Epithelial cell of esophagus (primary cell): ENCODE measurements at regions not wholly inside any gene's neighbourhood (a gene's known extent, or its start where the extent isn't known, plus 50 kb on each side); places are given as distances from the start of the nearest gene placed in this dataset.

ENCODE experiments used
- DNase-seq: peaks from one replicate; pipeline ENCODE4 v3.0.0; 2010; ENCODE audit warnings: low read depth
- H3K4me3 ChIP-seq: 2 replicates; pipeline ENCODE4 v1.5.1; 2011; ENCODE audit warnings: mild to moderate bottlenecking, low read length, control low read depth
- TF ChIP-seq, protein P1 (sequence below): IDR thresholded peaks from 2 replicates; pipeline ENCODE4 v1.5.1; 2011; ENCODE audit warnings: low read depth, mild to moderate bottlenecking, low read length, control low read depth, inconsistent platforms; ENCODE audit not compliant: insufficient read depth; ENCODE audit errors: missing control alignments

DNA sequence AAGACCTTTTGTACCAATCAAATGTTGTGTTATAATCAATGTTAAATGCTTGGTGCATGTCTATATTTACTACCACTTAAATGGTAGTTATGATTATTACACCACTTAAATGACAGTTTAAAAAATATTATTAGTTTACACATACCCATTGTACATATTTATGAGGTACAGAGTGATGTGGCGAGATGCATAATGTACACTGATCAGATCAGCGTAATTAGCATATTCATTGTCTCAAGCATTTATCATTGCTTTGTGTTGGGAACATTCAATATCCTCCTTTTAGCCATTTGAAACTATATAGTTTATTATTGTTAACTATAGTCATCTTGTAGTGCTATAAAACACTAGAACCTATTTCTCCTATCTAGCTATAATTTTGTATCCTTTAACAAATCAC, 434.4 kb upstream of the ACTBL2 start:
- H3K4me3 ChIP-seq, result no peak overlapping the region
- no peak for DNase-seq
- TF ChIP-seq, protein P1, sequence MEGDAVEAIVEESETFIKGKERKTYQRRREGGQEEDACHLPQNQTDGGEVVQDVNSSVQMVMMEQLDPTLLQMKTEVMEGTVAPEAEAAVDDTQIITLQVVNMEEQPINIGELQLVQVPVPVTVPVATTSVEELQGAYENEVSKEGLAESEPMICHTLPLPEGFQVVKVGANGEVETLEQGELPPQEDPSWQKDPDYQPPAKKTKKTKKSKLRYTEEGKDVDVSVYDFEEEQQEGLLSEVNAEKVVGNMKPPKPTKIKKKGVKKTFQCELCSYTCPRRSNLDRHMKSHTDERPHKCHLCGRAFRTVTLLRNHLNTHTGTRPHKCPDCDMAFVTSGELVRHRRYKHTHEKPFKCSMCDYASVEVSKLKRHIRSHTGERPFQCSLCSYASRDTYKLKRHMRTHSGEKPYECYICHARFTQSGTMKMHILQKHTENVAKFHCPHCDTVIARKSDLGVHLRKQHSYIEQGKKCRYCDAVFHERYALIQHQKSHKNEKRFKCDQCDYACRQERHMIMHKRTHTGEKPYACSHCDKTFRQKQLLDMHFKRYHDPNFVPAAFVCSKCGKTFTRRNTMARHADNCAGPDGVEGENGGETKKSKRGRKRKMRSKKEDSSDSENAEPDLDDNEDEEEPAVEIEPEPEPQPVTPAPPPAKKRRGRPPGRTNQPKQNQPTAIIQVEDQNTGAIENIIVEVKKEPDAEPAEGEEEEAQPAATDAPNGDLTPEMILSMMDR, result no peak

DNA sequence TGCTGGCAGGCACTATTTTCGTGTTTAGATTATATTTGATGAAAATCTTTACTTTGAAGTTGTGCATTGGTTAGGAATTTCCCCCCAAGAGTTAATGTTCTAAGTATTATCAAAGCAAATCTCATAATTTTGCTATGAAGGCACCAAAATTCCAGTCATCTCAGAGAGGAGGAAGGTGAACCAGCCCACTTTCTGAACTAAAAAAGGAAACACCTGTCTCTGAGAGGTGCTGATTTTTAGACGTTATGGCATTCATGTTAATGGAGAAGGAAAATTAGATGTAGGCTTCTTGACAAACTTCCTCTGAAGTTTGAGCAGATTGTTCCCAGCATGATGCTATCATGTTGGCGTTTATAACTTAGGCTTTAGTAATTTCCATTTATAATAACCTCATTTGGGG, 432.9 kb upstream of the ACTBL2 start:
- no peak overlapping the region for H3K4me3 ChIP-seq
- no peak for DNase-seq
- TF ChIP-seq, protein P1, result no peak

DNA sequence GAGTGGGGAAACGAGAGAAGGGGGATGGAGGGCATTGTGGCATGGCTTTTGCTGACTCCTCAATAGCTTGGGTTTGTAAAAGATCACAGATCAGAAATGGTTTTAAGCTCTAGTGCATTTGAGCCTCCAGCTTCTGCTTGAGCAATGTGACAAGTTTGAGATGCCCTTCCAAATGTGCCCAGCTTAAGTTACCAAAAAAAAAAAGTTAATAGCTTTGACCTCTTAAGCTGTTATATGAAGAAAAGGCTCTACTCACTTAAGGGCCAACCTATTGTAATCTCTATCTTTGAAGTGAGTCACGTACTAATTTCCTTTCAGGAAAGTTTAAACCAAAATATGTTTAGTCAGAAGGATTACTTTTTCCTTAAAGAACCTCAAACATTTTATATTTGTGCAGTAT, 428.8 kb upstream of the ACTBL2 start:
- H3K4me3 ChIP-seq, result no peak overlapping the region
- TF ChIP-seq, protein P1, result no peak
- DNase-seq, result no peak

DNA sequence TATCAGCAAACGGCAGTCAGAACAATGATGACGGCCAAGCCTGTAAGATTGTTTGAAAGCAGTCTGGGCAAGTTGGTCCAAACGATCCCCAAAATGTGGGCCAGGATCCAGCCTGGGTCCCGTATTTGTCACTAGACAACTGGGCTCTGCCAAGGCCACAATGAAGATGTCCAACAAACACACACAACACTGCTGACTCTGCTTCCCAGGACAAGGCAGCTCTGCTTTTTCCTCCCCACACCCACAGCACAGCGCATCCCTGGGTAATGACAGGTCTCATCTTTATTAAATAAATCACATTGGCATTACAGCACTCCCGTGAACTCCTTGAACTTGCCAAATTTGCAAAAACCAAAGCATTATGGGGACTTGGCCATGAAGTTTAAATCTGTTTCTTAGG, 424.1 kb upstream of the ACTBL2 start:
- DNase-seq, result no peak

DNA sequence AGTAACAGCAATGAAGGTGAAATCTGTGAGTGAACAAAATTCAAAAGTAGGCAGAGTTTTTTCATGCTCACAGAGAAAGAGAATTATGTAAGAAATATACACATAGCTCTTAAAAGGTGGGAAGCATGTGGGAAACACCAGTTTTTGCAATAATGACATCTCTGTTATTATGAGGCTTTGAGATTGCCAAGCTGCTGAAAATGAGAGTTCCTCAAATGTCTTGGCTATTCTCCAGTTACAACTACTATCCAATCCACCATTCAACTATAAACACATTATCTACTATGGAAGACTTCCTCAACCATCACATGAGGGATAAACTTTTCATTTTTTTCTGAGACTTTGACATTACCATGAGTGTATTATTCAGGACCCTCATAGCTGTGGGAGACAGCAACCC, 420.8 kb upstream of the ACTBL2 start:
- TF ChIP-seq, protein P1, result no peak
- no peak for DNase-seq
- no peak overlapping the region for H3K4me3 ChIP-seq

More for the DNA sequence above, 424.1 kb upstream of the ACTBL2 start:
- H3K4me3 ChIP-seq, result no peak overlapping the region
- TF ChIP-seq, protein P1, result no peak

DNA sequence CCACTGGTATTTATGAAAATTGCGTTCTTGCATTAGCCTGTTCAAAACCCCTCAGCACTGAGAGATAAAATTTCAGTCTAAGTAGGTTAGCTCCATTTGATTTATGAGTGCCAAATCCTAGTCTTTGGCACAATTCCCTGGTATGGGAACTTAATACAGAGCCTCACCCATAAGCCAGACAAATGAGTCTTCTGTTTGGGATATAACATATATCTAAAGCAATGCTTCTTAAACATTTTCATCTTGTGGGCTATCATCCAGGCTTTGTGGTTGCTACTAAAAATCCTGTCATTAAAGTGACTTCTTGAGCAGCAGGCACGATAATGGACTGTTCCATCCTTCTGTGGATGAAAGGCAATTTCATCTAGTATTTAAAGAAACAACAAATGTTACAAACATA, 419.5 kb upstream of the ACTBL2 start:
- no peak overlapping the region for H3K4me3 ChIP-seq
- DNase-seq, result no peak
- TF ChIP-seq, protein P1, result no peak

DNA sequence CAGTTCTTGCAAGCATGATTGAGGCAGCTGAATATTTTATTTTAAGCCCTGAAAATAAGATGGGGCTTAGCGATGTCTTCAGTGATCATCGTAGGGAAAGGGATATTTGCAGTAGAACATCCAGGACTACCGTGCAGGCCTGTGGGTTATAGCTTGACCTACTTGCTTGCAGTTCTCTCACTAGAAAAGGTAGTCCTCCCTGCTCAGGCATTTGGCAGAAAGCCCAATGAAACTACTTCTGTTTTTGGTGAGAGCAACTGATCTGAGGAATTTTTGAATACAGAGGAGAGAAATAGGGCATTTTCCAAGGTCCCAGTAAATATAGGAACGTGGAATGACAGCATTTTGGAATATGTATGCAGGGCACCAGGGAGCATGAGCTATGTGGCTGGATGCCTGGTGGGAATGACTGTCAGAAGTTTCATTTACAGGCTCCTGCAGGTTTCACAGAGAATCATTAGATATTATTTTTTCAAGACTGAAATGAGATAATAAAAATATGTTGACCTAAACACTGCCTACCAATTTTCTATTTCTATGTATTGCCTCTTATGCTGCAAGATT, 417.9 kb upstream of the ACTBL2 start:
- DNase-seq, result no peak
- H3K4me3 ChIP-seq, result no peak overlapping the region
- TF ChIP-seq, protein P1, result no peak
